Putamen (tissue), 1 donor: ENCODE measurements at regions not wholly inside any gene's neighbourhood (a gene's known extent, or its start where the extent isn't known, plus 50 kb on each side); places are given as distances from the start of the nearest gene placed in this dataset.
"Not testable (repeated sequence)": the region's sequence is repeated elsewhere in the genome, so short reads cannot be mapped to it uniquely, and the experiment has no call there.

Experiments
- DNase-seq: peaks from one replicate; pipeline ENCODE4 v3.0.0-alpha.2; 2016; ENCODE audit warnings: low spot score

GRCh38 chr12:73210548-73211204 lies 938.5 kb downstream of the TRHDE start:
- no peak for DNase-seq

- no peak for DNase-seq
These were observed 948.8 kb downstream of the TRHDE start for GRCh38 chr12:73220951-73221350.

- no peak for DNase-seq
These were observed 949.2 kb downstream of the TRHDE start for GRCh38 chr12:73221398-73221797.

GRCh38 chr12:73221836-73222235 lies 949.7 kb downstream of the TRHDE start:
- no peak for DNase-seq

- no peak for DNase-seq
These were observed 953.3 kb downstream of the TRHDE start for GRCh38 chr12:73225371-73225937.

- DNase-seq, result no peak
These were observed 953.8 kb downstream of the TRHDE start for GRCh38 chr12:73225941-73226340.

- no peak for DNase-seq
These were observed 954.4 kb downstream of the TRHDE start for GRCh38 chr12:73226593-73226992.

- not testable (repeated sequence) for DNase-seq
These were observed 956.7 kb downstream of the TRHDE start for GRCh38 chr12:73228828-73229227.

GRCh38 chr12:73235387-73235786 lies 963.2 kb downstream of the TRHDE start:
- DNase-seq, result no peak

- no peak for DNase-seq
These were observed 967.9 kb downstream of the TRHDE start for GRCh38 chr12:73240110-73240509.

GRCh38 chr12:73262788-73263381 lies 990.7 kb downstream of the TRHDE start:
- DNase-seq, result no peak

GRCh38 chr12:73266206-73266605 lies 994.0 kb downstream of the TRHDE start:
- DNase-seq, result no peak

GRCh38 chr12:73274976-73275375 lies 1002.8 kb downstream of the TRHDE start:
- DNase-seq, result no peak

- no peak for DNase-seq
These were observed 1005.8 kb downstream of the TRHDE start for GRCh38 chr12:73277971-73278370.

GRCh38 chr12:73301530-73301929 lies 1029.4 kb downstream of the TRHDE start:
- DNase-seq, result no peak

GRCh38 chr12:73307260-73307659 lies 1035.1 kb downstream of the TRHDE start:
- DNase-seq, result no peak

- DNase-seq, result no peak
These were observed 1035.9 kb downstream of the TRHDE start for GRCh38 chr12:73308079-73308478.

- DNase-seq, result no peak
These were observed 1036.6 kb downstream of the TRHDE start for GRCh38 chr12:73308747-73309146.

- DNase-seq, result no peak
These were observed 1049.1 kb downstream of the TRHDE start for GRCh38 chr12:73321319-73321718.

GRCh38 chr12:73321776-73322175 lies 1049.6 kb downstream of the TRHDE start:
- DNase-seq, result no peak

GRCh38 chr12:73330584-73331351 lies 1058.6 kb downstream of the TRHDE start:
- DNase-seq, result no peak

GRCh38 chr12:73341559-73342247 lies 1069.5 kb downstream of the TRHDE start:
- no peak for DNase-seq
